GM18517 (cell line): ENCODE measurements at regions not wholly inside any gene's neighbourhood (a gene's known extent, or its start where the extent isn't known, plus 50 kb on each side); places are given as distances from the start of the nearest gene placed in this dataset.
A peak's percentile ranks its signal among the peaks of the same experiment; 100 is the strongest.

Experiments used
- ATAC-seq: cut with Tn5 transposase; IDR thresholded peaks from one replicate; pipeline ENCODE4 v1.9.1; 2021; ENCODE audit warnings: mild to moderate bottlenecking, moderate library complexity; ENCODE audit not compliant: unreplicated experiment

- no peak for ATAC-seq
Measured at GRCh38 chr1:198032668-198033067, 115.5 kb downstream of the LHX9 start.

- ATAC-seq: no peak
Measured at GRCh38 chr1:198040880-198041279, 115.9 kb upstream of the NEK7 start.

GRCh38 chr1:198042168-198042567 lies 114.6 kb upstream of the NEK7 start:
- no peak for ATAC-seq

- ATAC-seq: no peak
Measured at GRCh38 chr1:198047913-198048312, 108.9 kb upstream of the NEK7 start.

- no peak for ATAC-seq
Measured at GRCh38 chr1:198054510-198054909, 102.3 kb upstream of the NEK7 start.

- ATAC-seq: peak; percentile 61
Measured at GRCh38 chr1:198056255-198056654, 100.5 kb upstream of the NEK7 start.

GRCh38 chr1:198064181-198064580 lies 92.6 kb upstream of the NEK7 start:
- ATAC-seq: no peak

GRCh38 chr1:198068285-198068684 lies 88.5 kb upstream of the NEK7 start:
- no peak for ATAC-seq

GRCh38 chr1:198072177-198072576 lies 84.6 kb upstream of the NEK7 start:
- ATAC-seq: no peak

- ATAC-seq: no peak
Measured at GRCh38 chr1:198075296-198075695, 81.5 kb upstream of the NEK7 start.

- ATAC-seq: no peak
Measured at GRCh38 chr1:198079432-198079951, 77.3 kb upstream of the NEK7 start.

- ATAC-seq: no peak
Measured at GRCh38 chr1:198082576-198082975, 74.2 kb upstream of the NEK7 start.

- no peak for ATAC-seq
Measured at GRCh38 chr1:198083549-198083948, 73.2 kb upstream of the NEK7 start.

- no peak for ATAC-seq
Measured at GRCh38 chr1:198084241-198084908, 72.4 kb upstream of the NEK7 start.

GRCh38 chr1:198086051-198086745 lies 70.6 kb upstream of the NEK7 start:
- no peak for ATAC-seq

- ATAC-seq: no peak
Measured at GRCh38 chr1:198087831-198088230, 69.0 kb upstream of the NEK7 start.

- no peak for ATAC-seq
Measured at GRCh38 chr1:198088360-198089071, 68.3 kb upstream of the NEK7 start.

- no peak for ATAC-seq
Measured at GRCh38 chr1:198096390-198096789, 60.4 kb upstream of the NEK7 start.

GRCh38 chr1:198099755-198100154 lies 57.0 kb upstream of the NEK7 start:
- no peak for ATAC-seq

GRCh38 chr1:198101716-198102453 lies 54.9 kb upstream of the NEK7 start:
- no peak for ATAC-seq

GRCh38 chr1:198102454-198102827 lies 54.4 kb upstream of the NEK7 start:
- no peak for ATAC-seq
